ENCODE measurements at regions not wholly inside any gene's neighbourhood (a gene's known extent, or its start where the extent isn't known, plus 50 kb on each side); places are given as distances from the start of the nearest gene placed in this dataset.

DNA sequence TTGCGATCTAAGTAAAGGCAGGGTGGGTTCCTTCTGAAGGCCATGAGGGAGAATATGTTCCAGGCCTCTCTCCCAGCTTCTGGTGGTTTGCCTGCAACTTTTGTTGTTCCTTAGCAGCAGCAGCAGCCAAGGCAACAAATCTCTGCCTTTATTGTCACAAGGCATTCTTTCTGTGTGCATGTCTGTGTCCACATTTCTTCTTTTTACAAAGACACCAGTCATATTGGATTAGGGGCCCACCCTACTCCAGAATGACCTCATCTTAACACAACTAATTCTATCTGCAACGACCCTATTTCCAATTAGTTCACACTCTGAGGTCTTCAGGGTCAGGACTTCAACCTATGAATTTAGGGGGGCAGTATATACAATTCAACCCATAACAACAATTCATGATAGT is 587.5 kb downstream of the XIRP2 start:
- TF ChIP-seq SUZ12 (IDR thresholded peaks at IDR 0.05; ENCODE audit: low read length) (no peak), EP300 (IDR thresholded peaks at IDR 0.05; ENCODE audit: borderline replicate concordance in 1 of 2, low read depth in 2 of 2, low read length in 2 of 2) (no peak), RFX5 (IDR thresholded peaks at IDR 0.05; ENCODE audit: borderline replicate concordance, low read depth, low read length) (no peak), CHD2 (IDR thresholded peaks at IDR 0.05; ENCODE audit: low read length) (no peak), CBX5 (IDR thresholded peaks at IDR 0.05; ENCODE audit: low read depth, low read length) (no peak)
- TF ChIP-seq, protein P1, sequence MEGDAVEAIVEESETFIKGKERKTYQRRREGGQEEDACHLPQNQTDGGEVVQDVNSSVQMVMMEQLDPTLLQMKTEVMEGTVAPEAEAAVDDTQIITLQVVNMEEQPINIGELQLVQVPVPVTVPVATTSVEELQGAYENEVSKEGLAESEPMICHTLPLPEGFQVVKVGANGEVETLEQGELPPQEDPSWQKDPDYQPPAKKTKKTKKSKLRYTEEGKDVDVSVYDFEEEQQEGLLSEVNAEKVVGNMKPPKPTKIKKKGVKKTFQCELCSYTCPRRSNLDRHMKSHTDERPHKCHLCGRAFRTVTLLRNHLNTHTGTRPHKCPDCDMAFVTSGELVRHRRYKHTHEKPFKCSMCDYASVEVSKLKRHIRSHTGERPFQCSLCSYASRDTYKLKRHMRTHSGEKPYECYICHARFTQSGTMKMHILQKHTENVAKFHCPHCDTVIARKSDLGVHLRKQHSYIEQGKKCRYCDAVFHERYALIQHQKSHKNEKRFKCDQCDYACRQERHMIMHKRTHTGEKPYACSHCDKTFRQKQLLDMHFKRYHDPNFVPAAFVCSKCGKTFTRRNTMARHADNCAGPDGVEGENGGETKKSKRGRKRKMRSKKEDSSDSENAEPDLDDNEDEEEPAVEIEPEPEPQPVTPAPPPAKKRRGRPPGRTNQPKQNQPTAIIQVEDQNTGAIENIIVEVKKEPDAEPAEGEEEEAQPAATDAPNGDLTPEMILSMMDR (IDR thresholded peaks at IDR 0.05; ENCODE audit: control extremely low read depth in 1 of 3, insufficient read depth in 1 of 3, low read depth in 1 of 3, low read length in 3 of 3), result no peak
